Ecto neural progenitor cell (in vitro differentiated cells): ENCODE measurements at regions not wholly inside any gene's neighbourhood (a gene's known extent, or its start where the extent isn't known, plus 50 kb on each side); places are given as distances from the start of the nearest gene placed in this dataset.
"Not testable (repeated sequence)": the region's sequence is repeated elsewhere in the genome, so short reads cannot be mapped to it uniquely, and the experiment has no call there.

Source experiments
- DNase-seq: peaks from one replicate; pipeline ENCODE4 v3.0.0-alpha.2; 2018; ENCODE audit warnings: low spot score

DNA sequence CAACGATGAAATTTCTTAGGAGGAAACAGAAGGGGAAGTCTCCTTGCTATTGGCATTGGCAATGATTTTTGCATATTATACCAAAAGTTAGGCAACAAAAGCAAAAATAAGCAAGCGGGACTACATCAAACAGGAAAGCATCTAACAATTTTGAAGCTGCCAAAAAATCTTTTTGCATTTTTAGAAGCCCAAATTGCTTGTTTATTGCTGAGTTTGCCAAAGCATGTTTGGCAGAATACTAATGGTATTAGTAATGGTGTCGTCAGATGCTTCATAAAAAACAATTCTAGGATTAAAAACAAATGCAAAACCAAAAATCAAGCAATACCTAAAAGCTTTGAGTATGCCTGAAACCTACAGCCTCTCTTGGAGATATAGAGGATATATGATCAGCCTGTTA is 80.0 kb downstream of the GALR1 start:
- no peak for DNase-seq

DNA sequence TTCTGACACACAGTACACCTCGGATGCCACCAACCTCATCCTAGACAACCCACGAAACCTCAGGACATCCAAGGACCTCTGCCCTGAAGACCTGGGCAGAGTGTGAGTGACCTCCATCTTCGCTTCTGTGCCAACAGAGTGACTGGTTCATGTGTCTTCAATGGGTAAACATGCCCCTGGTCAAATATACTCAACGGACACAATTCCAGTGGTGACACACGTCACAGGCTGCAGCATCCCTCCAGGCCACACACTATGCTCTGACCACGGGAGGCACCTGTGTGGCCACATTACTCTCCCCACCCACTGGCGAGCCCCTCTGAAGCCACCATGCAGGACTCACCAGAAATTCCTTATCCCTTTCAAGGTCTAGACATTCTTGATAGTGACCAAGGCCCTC is 85.2 kb downstream of the GALR1 start:
- no peak for DNase-seq

DNA sequence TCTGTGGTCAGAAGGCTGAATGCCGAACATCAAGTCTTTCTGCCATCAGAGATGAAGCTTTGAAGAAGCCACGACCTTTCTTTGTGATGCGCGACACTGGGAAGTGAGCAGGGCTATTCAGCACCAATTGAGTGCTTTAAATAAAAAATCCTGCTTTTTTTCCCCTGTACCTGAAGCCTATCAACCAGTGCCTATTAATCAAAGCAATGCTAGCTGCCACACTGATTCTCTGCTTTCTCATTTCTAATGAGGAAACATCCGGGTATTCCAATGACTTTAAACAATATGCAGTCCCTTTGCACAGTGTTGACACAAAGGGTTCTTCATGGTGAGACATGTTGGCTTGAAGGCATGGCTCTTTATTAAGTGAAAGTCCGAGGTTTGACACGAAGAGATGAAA is 88.0 kb downstream of the GALR1 start:
- DNase-seq, result no peak

DNA sequence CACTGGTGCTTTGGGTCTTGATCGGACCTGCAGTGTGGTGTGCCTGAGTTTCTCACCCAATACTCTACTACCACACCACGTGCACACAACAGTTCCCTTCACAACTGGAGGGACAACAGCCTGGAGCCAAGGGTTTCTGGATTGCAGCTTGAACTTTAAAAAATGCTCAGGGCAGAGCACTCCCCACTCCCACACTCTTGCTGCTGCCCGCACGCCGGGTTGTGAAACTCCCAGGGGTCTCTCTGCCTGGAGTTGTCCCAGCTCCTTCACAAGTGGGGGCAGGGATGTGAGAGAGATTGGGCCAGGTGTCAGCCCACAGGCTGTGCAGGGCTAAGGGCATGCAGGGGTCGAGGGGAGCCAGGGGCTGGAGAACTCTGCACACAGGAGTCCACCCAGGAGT is 89.4 kb downstream of the GALR1 start:
- DNase-seq, result no peak

GRCh38 chr18:77339623-77340022 is 90.0 kb downstream of the GALR1 start:
- DNase-seq, result no peak

GRCh38 chr18:77340815-77341214 is 91.2 kb downstream of the GALR1 start:
- no peak for DNase-seq

GRCh38 chr18:77341527-77342325 is 92.1 kb downstream of the GALR1 start:
- DNase-seq, result no peak

GRCh38 chr18:77342736-77343135 is 93.1 kb downstream of the GALR1 start:
- no peak for DNase-seq

- DNase-seq, result no peak
These were observed 94.3 kb downstream of the GALR1 start for GRCh38 chr18:77343846-77344510.

- DNase-seq, result no peak
These were observed 95.3 kb downstream of the GALR1 start for GRCh38 chr18:77344786-77345500.

GRCh38 chr18:77346208-77346810 is 96.7 kb downstream of the GALR1 start:
- DNase-seq, result no peak

- not testable (repeated sequence) for DNase-seq
These were observed 103.7 kb downstream of the GALR1 start for GRCh38 chr18:77353349-77353748.

- no peak for DNase-seq
These were observed 110.1 kb downstream of the GALR1 start for GRCh38 chr18:77359561-77360314.

DNA sequence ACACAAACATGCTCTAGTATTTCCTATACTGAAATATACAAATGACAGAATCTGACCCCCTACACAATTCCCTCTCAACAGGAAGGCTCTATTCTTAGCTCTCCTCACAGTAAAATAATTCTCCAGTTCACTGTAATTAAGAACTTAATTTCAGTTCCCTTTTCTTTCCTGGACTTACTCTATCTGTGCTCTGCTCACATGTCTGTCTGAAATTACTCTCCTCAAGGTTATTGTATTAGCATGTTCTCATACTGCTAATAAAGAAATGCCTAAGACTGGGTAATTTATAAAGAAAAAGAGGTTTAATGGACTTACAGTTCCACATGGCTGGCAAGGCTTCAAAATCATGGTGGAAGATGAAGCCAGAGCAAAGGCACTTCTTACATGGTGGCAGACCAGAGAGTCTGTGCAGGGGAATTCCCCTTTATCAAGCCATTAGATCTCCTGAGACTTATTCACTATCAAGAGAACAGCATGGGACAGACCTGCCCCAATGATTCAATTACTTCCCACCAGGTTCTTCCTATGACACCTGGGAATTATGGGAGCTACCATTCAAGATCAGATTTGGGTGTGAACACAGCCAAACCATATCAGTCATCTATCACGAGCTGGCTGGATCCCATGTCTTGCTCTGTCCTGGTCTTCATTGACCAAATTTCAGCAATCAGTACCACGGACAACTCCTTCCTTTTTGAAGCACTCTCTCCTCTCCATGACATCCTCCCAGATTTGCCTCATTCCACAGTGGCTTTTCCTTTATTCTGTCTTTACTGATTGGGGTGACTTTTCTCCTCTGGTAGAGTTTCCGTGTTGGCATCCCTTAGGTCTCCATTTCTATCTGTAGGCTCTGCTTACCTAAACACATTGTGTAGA is 110.9 kb downstream of the GALR1 start:
- no peak for DNase-seq

- no peak for DNase-seq
These were observed 111.7 kb downstream of the GALR1 start for GRCh38 chr18:77361382-77361781.

DNA sequence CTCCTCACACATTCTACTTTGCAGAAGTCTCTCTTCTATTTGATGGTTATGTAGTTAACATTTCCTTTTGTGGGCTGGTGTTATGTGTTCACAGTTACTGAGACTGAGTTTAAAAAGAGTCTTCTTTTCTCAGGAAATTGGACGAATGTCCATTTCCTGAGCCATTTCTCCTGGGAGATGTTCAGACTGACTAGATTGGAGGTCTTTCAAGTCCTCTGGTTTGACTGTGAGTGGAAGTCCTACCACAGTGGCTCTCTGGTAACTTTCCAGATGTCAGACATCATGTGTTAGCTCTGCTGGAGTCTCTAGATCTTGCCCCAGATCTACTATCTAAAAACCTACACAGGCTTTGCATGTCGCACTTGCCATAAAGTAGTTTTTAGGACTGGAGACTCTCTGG is 116.0 kb downstream of the GALR1 start:
- DNase-seq, result no peak

DNA sequence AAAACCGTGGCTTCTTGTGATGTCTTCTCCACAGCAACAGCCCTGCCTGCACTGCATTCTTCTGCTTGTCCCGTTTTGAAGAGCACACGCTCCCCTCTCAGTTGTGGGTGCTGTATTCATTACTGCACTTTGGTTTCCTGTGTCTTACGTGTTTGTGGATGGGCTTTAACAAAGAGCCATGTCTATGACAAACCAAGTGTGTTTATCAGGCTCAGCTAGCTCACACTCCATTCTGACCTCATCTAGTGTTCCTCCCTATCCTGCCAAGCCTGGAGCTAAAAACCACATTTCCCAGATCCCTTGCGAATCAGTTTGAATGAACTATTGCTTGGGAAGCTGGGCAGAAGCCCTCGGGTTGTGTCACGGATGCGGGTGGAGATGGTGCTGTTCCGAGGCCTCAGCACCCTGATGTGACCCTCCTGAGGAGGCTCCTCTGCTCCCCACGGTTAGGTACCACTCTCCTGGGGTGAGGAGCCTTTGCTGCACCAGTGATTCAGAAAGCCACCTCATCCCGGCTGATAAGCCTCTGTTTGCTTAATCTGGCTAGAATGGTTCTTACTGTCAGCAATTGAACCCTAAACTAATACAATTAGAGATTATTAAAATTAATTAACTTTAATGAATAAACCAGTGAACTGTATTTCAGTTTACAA is 116.5 kb downstream of the GALR1 start:
- DNase-seq, result no peak

DNA sequence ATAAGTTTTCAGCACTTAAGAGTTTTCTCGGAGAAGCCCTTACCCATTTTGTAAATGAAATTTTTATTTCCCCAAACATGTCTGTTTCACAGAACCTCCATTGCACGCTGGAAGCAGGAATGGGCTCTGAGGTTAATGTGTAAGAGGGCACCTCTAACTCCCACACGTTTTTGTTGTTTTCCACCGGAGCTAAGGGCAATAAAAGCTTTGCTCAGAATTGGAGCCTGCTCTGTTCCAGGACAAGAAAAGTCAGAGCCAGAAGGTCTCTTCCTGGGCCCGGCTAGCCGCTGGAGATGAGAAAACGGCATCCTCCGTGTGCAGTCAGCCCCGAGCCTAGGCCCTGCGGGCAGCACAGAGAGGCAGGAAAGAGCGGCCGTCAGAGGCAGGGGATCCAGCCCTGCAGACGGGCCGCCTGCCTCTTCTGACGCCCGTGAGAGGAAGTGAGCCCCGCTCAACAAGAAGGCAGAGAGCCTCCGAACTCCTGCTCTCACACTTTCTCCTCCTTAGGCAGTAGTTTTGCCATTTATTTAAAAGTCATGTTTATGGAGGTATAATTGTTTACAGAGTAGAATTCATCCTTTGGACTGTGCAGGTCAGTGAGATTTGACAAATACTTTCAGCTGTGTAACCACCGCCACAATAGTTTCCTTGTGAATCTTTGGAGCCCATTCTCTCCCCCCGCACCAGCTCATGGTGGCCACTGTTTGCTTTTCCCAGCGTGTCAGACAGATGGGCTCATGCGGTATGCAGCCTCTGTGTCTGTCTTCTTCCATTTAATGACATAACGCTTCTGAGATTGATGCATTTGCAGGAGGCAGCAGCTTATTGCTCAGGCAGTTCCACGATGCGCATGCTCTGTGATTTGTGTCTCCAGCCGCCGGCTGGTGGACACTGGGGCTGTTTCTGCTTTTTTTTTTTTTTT is 117.3 kb downstream of the GALR1 start:
- no peak for DNase-seq

DNA sequence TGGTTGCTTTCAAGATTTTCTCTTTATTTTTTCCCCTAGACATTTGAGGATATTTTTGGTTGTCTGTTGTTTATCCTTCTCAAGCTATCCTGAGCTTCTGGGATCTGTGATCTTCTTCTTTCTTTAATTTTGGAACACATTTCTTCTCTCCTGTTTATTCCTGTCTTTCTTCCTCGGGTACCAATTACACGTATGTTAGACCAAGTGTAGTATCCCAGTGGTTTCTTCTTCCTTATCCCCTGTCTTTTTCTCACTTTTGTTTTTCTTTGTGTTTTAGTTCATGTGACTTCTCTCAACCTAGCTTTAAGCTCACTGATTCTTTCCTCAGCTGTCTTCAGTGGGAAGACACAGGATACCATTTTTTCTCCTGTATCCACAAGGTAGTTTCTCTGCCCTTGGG is 120.0 kb downstream of the GALR1 start:
- DNase-seq, result no peak
